ENCODE measurements at regions not wholly inside any gene's neighbourhood (a gene's known extent, or its start where the extent isn't known, plus 50 kb on each side); places are given as distances from the start of the nearest gene placed in this dataset.

DNA sequence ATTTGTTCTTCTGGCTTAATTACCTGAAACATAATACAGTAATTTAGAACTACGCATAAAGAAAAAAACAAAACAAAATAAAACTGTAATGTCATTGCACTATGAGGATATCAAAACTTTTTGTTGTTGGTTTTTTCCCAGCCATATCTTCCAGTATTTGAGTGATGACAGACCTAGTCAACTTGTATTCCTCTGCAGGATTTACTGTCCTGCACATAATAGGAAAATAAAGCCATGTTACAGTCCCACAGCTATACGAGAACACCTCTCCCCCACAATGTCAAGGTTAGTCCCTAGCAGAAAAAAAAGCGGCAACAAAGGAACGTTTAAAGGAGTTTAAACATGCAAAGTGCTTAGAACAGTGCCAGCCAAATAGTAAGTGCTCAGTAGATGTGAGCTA is 55.3 kb upstream of the PRDX6 start:
- Mint-ChIP-seq H3K4me3 (no peak overlapping the region), H3K9me3 (no peaks in the 10 kb centered on the region), H3K27ac (no peak overlapping the region), H3K4me1 (peaks cover 7% of the 10 kb centered on the region), H3K27me3 (no peaks in the 10 kb centered on the region), H3K36me3 (peaks cover 2% of the 10 kb centered on the region)
- DNase-seq = no peak
- CTCF ChIA-PET = interaction anchor here (0.6 to 5.3 kb wide), 4 partner anchors 8 to 677 kb away, joined by 3 to 34 read pairs (median 8); no protein-coding TSS in a partner anchor

DNA sequence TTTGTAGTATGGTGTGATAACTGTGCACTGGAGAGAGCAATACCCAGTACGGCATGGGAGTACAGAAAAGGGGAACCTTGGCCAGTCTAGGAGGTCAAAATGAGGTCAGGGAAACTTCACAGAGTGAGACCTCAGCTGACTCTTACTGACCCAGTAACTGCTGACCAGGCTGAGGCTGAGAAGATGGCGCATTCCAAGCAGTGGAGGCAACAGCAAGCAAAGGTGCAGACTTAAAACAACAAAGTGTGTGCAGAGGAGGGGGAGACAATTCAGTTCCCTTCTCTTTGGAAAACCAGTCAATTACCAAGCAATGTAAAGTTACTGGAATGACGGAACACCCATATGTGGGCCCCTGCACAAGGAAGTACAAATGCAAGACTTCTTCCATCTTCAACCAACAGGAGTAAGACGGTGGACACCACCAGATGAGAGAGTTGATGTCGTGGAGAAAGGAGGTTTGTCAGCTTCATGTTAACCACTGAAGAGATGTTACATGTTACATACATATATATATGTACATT is 54.6 kb upstream of the PRDX6 start:
- Mint-ChIP-seq H3K4me1 (peaks cover 7% of the 10 kb centered on the region), H3K9me3 (no peaks in the 10 kb centered on the region), H3K36me3 (peaks cover 2% of the 10 kb centered on the region), H3K27me3 (no peaks in the 10 kb centered on the region), H3K4me3 (no peak overlapping the region), H3K27ac (no peak overlapping the region)
- DNase-seq = no peak
- CTCF ChIA-PET = interaction anchor here (2.4 kb wide), 1 partner anchor 677 kb away, joined by 10 read pairs; no protein-coding TSS in a partner anchor

GRCh38 chr1:173423291-173423690 is 53.8 kb upstream of the PRDX6 start:
- CTCF ChIA-PET = interaction anchor here (2.4 kb wide), 1 partner anchor 678 kb away, joined by 10 read pairs; no protein-coding TSS in a partner anchor
- Mint-ChIP-seq H3K36me3 (no peaks in the 10 kb centered on the region), H3K4me3 (no peak overlapping the region), H3K27ac (no peak overlapping the region), H3K9me3 (no peaks in the 10 kb centered on the region), H3K4me1 (peaks cover 7% of the 10 kb centered on the region), H3K27me3 (no peaks in the 10 kb centered on the region)
- no peak for DNase-seq

DNA sequence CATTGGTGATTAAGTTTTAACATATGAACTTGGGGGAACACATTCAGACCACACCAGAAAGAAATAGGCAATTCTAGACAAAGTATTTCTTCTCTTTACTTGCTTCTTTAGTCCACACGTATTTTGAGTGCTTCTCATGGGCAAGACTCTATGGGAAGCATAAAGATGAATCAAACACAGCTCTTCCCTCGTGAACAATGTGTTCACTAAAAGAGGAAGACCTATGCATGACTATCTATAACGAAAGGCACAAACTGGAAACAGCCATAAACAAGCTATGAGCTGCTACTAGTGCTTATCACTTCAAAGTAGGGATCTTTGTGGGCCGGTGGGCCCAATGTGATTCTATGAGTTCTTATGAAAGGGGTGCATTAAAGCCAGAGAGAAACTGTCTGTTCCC is 53.0 kb upstream of the PRDX6 start:
- DNase-seq = no peak
- Mint-ChIP-seq H3K27ac (no peak overlapping the region), H3K4me1 (peaks cover 8% of the 10 kb centered on the region), H3K4me3 (no peak overlapping the region), H3K27me3 (no peaks in the 10 kb centered on the region), H3K36me3 (no peaks in the 10 kb centered on the region), H3K9me3 (no peaks in the 10 kb centered on the region)
- CTCF ChIA-PET = interaction anchor here (2.4 kb wide), 1 partner anchor 679 kb away, joined by 10 read pairs; no protein-coding TSS in a partner anchor

- CTCF ChIA-PET = interaction anchor here (0.7 to 1.0 kb wide), 2 partner anchors 680 to 682 kb away, joined by 3 to 4 read pairs; no protein-coding TSS in a partner anchor
- no peak overlapping the region for H3K4me3 Mint-ChIP-seq
- DNase-seq = no peak
- H3K36me3 Mint-ChIP-seq = no peaks in the 10 kb centered on the region
- H3K27me3 Mint-ChIP-seq = no peaks in the 10 kb centered on the region
- H3K9me3 Mint-ChIP-seq = no peaks in the 10 kb centered on the region
- no peak overlapping the region for H3K27ac Mint-ChIP-seq
- peaks cover 15% of the 10 kb centered on the region for H3K4me1 Mint-ChIP-seq
These were observed 52.2 kb upstream of the PRDX6 start for GRCh38 chr1:173424782-173425407.

DNA sequence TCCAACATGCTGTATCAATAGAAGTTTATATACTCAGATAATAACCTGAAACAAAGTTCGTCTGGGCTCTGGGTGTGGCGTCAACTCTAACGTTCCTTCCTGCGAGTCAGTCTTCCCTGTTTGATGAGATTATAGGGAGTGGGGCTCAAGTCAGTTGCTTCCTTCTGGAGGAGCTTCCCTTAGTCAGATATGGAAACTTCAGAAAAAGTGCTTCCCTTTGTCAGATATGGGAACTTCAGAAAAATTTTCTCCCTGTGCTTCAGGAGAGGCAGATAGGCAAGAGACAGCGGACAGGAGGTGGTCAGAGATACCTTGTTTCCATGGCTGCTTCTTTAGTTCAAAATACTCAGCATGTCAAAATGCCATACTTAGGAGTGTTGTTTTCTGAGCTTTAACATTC is 51.1 kb upstream of the PRDX6 start:
- H3K36me3 Mint-ChIP-seq = no peaks in the 10 kb centered on the region
- H3K4me3 Mint-ChIP-seq = no peak overlapping the region
- no peak for DNase-seq
- H3K9me3 Mint-ChIP-seq = no peaks in the 10 kb centered on the region
- H3K27me3 Mint-ChIP-seq = no peaks in the 10 kb centered on the region
- CTCF ChIA-PET = interaction anchor here (1.0 kb wide), 1 partner anchor 13 kb away, joined by 3 read pairs; no protein-coding TSS in a partner anchor
- peaks cover 20% of the 10 kb centered on the region for H3K4me1 Mint-ChIP-seq
- no peak overlapping the region for H3K27ac Mint-ChIP-seq

DNA sequence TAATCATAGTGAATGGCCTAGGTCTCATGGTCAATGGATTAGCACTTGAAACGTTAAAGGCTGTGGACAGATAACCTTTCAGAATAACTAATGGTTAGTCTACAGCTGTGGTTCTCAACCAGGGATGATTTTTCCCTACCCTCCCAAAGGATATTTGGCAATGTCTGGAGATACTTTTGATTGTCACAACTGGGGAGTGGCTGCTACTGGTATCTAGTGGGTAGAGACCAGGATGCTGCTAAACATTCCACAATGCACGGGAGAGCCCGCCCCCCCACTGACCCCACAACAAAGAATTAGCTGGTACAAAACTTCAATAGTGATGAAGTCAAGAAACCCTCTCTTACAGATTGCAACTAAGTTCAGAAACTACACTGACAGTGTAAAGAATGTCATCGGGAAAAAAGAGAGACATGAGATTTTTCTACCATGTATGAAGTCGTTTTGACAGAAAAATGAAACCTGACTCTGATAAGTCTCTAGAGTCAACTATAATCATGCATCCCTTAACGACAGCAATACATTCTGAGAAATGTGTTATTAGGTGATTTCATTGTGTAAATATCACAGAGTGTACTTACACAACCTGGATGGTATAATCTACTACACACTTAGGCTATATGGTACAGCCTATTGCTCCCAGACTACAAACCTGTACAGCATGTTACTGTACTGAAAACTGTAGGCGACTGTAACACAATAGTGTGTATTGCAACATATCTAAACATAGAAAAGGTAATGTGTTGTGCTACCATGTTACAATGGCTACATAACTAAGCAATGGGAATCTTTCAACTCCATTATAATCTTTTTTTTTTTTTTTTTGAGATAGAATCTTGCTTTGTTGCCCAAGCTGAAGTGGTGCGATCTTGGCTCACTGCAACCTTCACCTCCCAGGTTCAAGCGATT is 49.7 kb upstream of the PRDX6 start:
- Mint-ChIP-seq H3K27ac (no peak overlapping the region), H3K4me1 (peaks cover 25% of the 10 kb centered on the region), H3K27me3 (no peaks in the 10 kb centered on the region), H3K4me3 (no peak overlapping the region), H3K9me3 (no peaks in the 10 kb centered on the region), H3K36me3 (no peaks in the 10 kb centered on the region)
- CTCF ChIA-PET = interaction anchor here (3.3 to 5.0 kb wide), 2 partner anchors 8 to 398 kb away, joined by 34 to 55 read pairs; partner anchors contain the start of genes CENPL and DARS2
- no peak for DNase-seq
